A549 (cell line): ENCODE measurements at regions not wholly inside any gene's neighbourhood (a gene's known extent, or its start where the extent isn't known, plus 50 kb on each side); places are given as distances from the start of the nearest gene placed in this dataset.

Source experiments
- ATAC-seq, 2 experiments: fragments of 200-7000 bp in 1 of 2; fragments of >200 bp in 1 of 2; cut with Nextera tagmentation in 1 of 2; cut with Tn5 transposase in 1 of 2; 3 replicates each; pipeline versions ENCODE4 v1.8.0 to v1.9.1; 2018 to 2020; ENCODE audit warnings: mild to moderate bottlenecking in 1 of 2, moderate library complexity in 1 of 2
- CTCF ChIA-PET: fragments of 300-600 bp; sonication (Branson Sonifier 250); formaldehyde crosslinking; extraction: SDS; loops from one replicate; lab custom pipeline; 2021; ENCODE audit warnings: antibody characterized with exemption, inconsistent platforms; lab: Yijun Ruan, JAX
- POLR2A ChIA-PET: fragments of 350-600 bp; formaldehyde crosslinking; extraction: SDS; loops from one replicate; lab custom pipeline; 2021; ENCODE audit warnings: antibody characterized with exemption, inconsistent platforms; lab: Yijun Ruan, JAX
- DNase-seq, 2 experiments: peaks; one replicate each; pipeline versions ENCODE4 v3.0.0 to v3.0.0-alpha.2; 2011 to 2016; ENCODE audit warnings: low read depth in 1 of 2, low spot score in 1 of 2
- FAIRE-seq: peaks from 2 replicates; lab custom pipeline; 2011; peaks lifted over from hg19 to GRCh38; lab: Jason Lieb, UNC
- H3K27ac ChIP-seq, 2 experiments: fragments of >200 bp; sonication (Bioruptor Twin); formaldehyde crosslinking; 3 replicates each; pipeline ENCODE4 v1.5.1; 2016 to 2017
- H3K4me1 ChIP-seq: fragments of >200 bp; sonication (Bioruptor Twin); formaldehyde crosslinking; 3 replicates; pipeline ENCODE4 v1.6.1; 2016
- H3K4me2 ChIP-seq: fragments of >200 bp; sonication (Bioruptor Twin); formaldehyde crosslinking; 3 replicates; pipeline ENCODE4 v1.6.1; 2016
- H3K4me3 ChIP-seq: fragments of >200 bp; sonication (Bioruptor Twin); formaldehyde crosslinking; 3 replicates; pipeline ENCODE4 v1.5.1; 2016
- H3K9me3 ChIP-seq: fragments of >200 bp; sonication (Bioruptor Twin); formaldehyde crosslinking; 3 replicates; pipeline ENCODE4 v1.6.1; 2016
- CBX8 ChIP-seq: fragments of 200-600 bp; sonication (generic); IDR thresholded peaks from 2 replicates; pipeline ENCODE4 v1.6.1; 2016
- CEBPB ChIP-seq, 2 experiments: fragments of >200 bp in 1 of 2; sonication (Bioruptor Twin) in 1 of 2; formaldehyde crosslinking in 1 of 2; IDR thresholded peaks; 2 replicates each; pipeline ENCODE4 v1.6.1; 2012 to 2016
- CHD2 ChIP-seq: fragments of 150-350 bp; IDR thresholded peaks from 2 replicates; pipeline ENCODE4 v1.6.1; 2014; ENCODE audit warnings: low read length; ENCODE audit not compliant: partially characterized antibody
- CHD4 ChIP-seq: fragments of 200-600 bp; sonication (generic); IDR thresholded peaks from 2 replicates; pipeline ENCODE4 v1.6.1; 2016; ENCODE audit warnings: antibody characterized with exemption, mild to moderate bottlenecking, borderline replicate concordance
- EHMT2 ChIP-seq: fragments of 200-600 bp; sonication (generic); IDR thresholded peaks from 2 replicates; pipeline ENCODE4 v1.6.1; 2016; ENCODE audit warnings: antibody characterized with exemption, low read depth, mild to moderate bottlenecking, moderate library complexity
- EP300 ChIP-seq, 2 experiments: fragments of >200 bp; sonication (Bioruptor Twin); formaldehyde crosslinking; IDR thresholded peaks; 2 replicates in 1 of 2; 3 replicates in 1 of 2; pipeline ENCODE4 v1.6.1; 2016 to 2017
- FOSB ChIP-seq: fragments of 250-450 bp; sonication (Bioruptor Pico); IDR thresholded peaks from 2 replicates; pipeline ENCODE4 v1.5.0; 2020; ENCODE audit warnings: mild to moderate bottlenecking, moderate library complexity
- FOSL2 ChIP-seq, 2 experiments: fragments of 450-650 bp in 1 of 2; fragments of >200 bp in 1 of 2; sonication (Bioruptor Twin) in 1 of 2; formaldehyde crosslinking; IDR thresholded peaks; 2 replicates each; pipeline versions ENCODE4 v1.5.0 to v1.6.1; 2016 to 2020; ENCODE audit warnings: mild to moderate bottlenecking in 1 of 2, moderate library complexity in 1 of 2
- FOXS1 ChIP-seq: fragments of 250-450 bp; sonication (Bioruptor Pico); IDR thresholded peaks from 2 replicates; pipeline ENCODE4 v1.5.0; 2020; ENCODE audit warnings: mild to moderate bottlenecking, moderate library complexity
- HDAC2 ChIP-seq: fragments of 200-600 bp; sonication (generic); IDR thresholded peaks from 2 replicates; pipeline ENCODE4 v1.6.1; 2016
- HEYL ChIP-seq: fragments of 250-450 bp; sonication (Bioruptor Pico); IDR thresholded peaks from 2 replicates; pipeline ENCODE4 v1.8.0; 2021; ENCODE audit warnings: mild to moderate bottlenecking, moderate library complexity
- JUN ChIP-seq, 2 experiments: fragments of >200 bp; sonication (Bioruptor Twin); formaldehyde crosslinking; IDR thresholded peaks; 2 replicates in 1 of 2; 3 replicates in 1 of 2; pipeline ENCODE4 v1.6.1; 2016 to 2017
- MAFK ChIP-seq: fragments of 450-650 bp; IDR thresholded peaks from 2 replicates; pipeline ENCODE4 v1.6.1; 2014; ENCODE audit not compliant: partially characterized antibody
- MAZ ChIP-seq: fragments of 150-350 bp; IDR thresholded peaks from 2 replicates; pipeline ENCODE4 v1.6.1; 2014; ENCODE audit warnings: antibody characterized with exemption, low read depth, low read length, borderline replicate concordance
- MYC ChIP-seq: IDR thresholded peaks from 2 replicates; pipeline ENCODE4 v1.6.1; 2012; ENCODE audit warnings: mild to moderate bottlenecking, inconsistent platforms, low read length, improper control_type of control experiment, borderline replicate concordance
- NFE2L2 ChIP-seq: fragments of 150-350 bp; conservative IDR thresholded peaks from 2 replicates; pipeline ENCODE4 v1.6.1; 2014; ENCODE audit warnings: low read length
- NR3C1 ChIP-seq: fragments of >200 bp; sonication (Bioruptor Twin); formaldehyde crosslinking; IDR thresholded peaks from 3 replicates; pipeline ENCODE4 v1.6.1; 2017
- POLR2AphosphoS2 ChIP-seq: conservative IDR thresholded peaks from 2 replicates; pipeline ENCODE4 v1.6.1; 2012; ENCODE audit warnings: low read length, improper control_type of control experiment, inconsistent platforms
- RFX5 ChIP-seq: fragments of 450-650 bp; IDR thresholded peaks from 2 replicates; pipeline ENCODE4 v1.7.1; 2014; ENCODE audit warnings: antibody characterized with exemption, mild to moderate bottlenecking, moderate library complexity
- SREBF2 ChIP-seq: fragments of 450-650 bp; IDR thresholded peaks from 2 replicates; pipeline ENCODE4 v1.6.1; 2014; ENCODE audit warnings: mild to moderate bottlenecking, moderate library complexity
- TFCP2L1 ChIP-seq: fragments of 250-450 bp; sonication (Bioruptor Pico); IDR thresholded peaks from 2 replicates; pipeline ENCODE4 v1.5.0; 2021; ENCODE audit warnings: mild to moderate bottlenecking
- ZSCAN20 ChIP-seq: fragments of 250-450 bp; sonication (Bioruptor Pico); IDR thresholded peaks from 2 replicates; pipeline ENCODE4 v1.8.0; 2022; ENCODE audit warnings: mild to moderate bottlenecking, moderate library complexity
- WGBS: methylation state at CpG from one replicate; pipeline ENCODE4 v1.1.6; 2017; ENCODE audit errors: missing lambda C conversion rate; 5-methylcytosine and 5-hydroxymethylcytosine counted together
- TF ChIP-seq, protein P1 (sequence below): fragments of 250-450 bp; sonication (Bioruptor Pico); IDR thresholded peaks from 2 replicates; pipeline ENCODE4 v1.5.0; 2021; ENCODE audit warnings: mild to moderate bottlenecking, moderate library complexity, borderline replicate concordance
- TF ChIP-seq, protein P2 (sequence below): fragments of >200 bp; sonication (Bioruptor Twin); formaldehyde crosslinking; IDR thresholded peaks from 2 replicates; pipeline ENCODE4 v1.6.1; 2016
- TF ChIP-seq, protein P3 (sequence below): fragments of >200 bp; sonication (Bioruptor Twin); formaldehyde crosslinking; IDR thresholded peaks from 3 replicates; pipeline ENCODE4 v1.5.1; 2016

DNA sequence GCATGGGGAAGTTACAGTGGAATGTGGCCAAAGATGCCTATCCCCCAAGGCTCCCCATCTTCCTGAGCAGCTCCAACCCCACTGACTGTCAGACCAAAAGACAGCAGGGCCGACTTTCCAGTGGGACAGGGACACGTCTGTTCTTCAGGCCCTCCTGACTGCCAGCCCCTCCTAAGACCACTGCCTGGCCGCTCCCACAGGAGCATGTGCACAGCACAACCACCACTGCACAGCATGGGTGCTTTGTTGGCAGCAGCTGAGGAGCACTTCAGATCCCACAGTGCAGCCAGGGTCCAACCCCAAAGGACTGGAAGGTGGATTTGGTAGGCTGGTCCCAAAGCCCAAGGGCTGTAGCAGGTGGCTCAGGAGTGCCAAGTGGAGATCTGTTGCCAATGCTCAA, 648.3 kb upstream of the BRINP3 start:
- no peak for FAIRE-seq
- no peak overlapping the region for H3K4me3 ChIP-seq
- no peak for ATAC-seq
- H3K27ac ChIP-seq = no peak overlapping the region
- H3K4me2 ChIP-seq = no peak overlapping the region
- peaks cover 8% of the 10 kb centered on the region; the same call in 1 of the 3 replicates for H3K9me3 ChIP-seq
- CTCF ChIA-PET = no interaction called here
- DNase-seq = no peak
- POLR2A ChIA-PET = no interaction called here
- WGBS = no CpG with 5 or more reads among the region's 3 CpGs
- no peaks in the 10 kb centered on the region for H3K4me1 ChIP-seq
- TF ChIP-seq FOSB (CRISPR knock-in tag) = no peak
- TF ChIP-seq FOSL2 (IDR thresholded peaks at IDR 0.05) = no peak
- TF ChIP-seq FOSL2 (CRISPR knock-in tag; IDR thresholded peaks at IDR 0.05) = no peak
- no peak for TF ChIP-seq NFE2L2
- TF ChIP-seq RFX5 = no peak
- TF ChIP-seq, protein P1, sequence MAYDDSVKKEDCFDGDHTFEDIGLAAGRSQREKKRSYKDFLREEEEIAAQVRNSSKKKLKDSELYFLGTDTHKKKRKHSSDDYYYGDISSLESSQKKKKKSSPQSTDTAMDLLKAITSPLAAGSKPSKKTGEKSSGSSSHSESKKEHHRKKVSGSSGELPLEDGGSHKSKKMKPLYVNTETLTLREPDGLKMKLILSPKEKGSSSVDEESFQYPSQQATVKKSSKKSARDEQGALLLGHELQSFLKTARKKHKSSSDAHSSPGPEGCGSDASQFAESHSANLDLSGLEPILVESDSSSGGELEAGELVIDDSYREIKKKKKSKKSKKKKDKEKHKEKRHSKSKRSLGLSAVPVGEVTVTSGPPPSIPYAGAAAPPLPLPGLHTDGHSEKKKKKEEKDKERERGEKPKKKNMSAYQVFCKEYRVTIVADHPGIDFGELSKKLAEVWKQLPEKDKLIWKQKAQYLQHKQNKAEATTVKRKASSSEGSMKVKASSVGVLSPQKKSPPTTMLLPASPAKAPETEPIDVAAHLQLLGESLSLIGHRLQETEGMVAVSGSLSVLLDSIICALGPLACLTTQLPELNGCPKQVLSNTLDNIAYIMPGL (CRISPR knock-in tag) = no peak
- TF ChIP-seq, all 56 proteins: peak for 0

DNA sequence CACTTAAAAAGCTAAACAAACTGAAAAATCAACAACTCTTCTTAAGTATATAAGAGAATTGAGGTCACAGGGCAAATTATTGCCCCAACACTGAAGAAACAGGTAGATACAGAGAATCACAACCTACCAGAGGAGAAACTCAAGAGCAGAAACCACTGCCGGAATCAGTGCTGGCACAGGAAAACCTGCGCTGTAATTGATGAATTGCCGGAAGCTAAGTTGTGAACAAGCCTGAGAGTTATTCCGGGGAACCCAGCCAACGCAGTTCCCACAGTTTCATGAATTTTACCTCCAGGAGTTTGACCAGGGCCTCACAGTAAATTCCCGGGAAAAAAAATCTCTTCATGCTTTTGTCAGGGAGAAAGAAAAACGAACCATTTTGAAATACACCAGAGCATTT, 657.1 kb upstream of the BRINP3 start:
- Histone ChIP-seq H3K4me1 (no peaks in the 10 kb centered on the region), H3K4me2 (no peak overlapping the region)
- CTCF ChIA-PET = no interaction called here
- no peak for FAIRE-seq
- TF ChIP-seq MAFK (no peak), POLR2AphosphoS2 (no peak), NR3C1 (no peak), JUN (IDR thresholded peaks at IDR 0.05) (no peak), ZSCAN20 (CRISPR knock-in tag) (no peak), CHD2 (no peak), CBX8 (no peak), TFCP2L1 (CRISPR knock-in tag) (no peak), EHMT2 (no peak)
- TF ChIP-seq, protein P2, sequence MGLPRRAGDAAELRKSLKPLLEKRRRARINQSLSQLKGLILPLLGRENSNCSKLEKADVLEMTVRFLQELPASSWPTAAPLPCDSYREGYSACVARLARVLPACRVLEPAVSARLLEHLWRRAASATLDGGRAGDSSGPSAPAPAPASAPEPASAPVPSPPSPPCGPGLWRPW = no peak
- TF ChIP-seq, all 56 proteins: peak for 0
- H3K27ac ChIP-seq = no peak overlapping the region
- ATAC-seq (no peak), DNase-seq (no peak)
- POLR2A ChIA-PET = no interaction called here
- 24% methylated on average over 7 of the region's 7 CpGs for WGBS
- no peaks in the 10 kb centered on the region for H3K9me3 ChIP-seq
- no peak overlapping the region for H3K4me3 ChIP-seq

DNA sequence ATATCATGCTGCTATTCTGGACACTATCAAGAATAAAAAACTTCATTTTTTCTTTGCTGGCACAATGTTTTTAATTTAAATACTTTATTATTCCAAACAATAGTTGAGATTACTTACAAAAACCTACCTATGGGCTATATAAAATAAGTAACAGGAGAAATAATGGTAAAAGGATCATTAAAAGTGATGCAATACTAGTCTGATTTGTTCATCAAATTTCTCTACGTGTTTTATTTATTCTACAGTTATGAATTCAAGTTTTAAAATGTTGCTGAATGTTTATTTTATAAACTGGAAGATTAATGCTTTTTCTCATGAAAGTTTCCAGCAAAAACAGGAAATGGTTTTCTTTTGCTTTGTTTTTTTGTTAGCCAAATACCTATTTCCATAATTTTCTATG, 662.4 kb upstream of the BRINP3 start:
- DNase-seq (no peak), ATAC-seq (no peak), FAIRE-seq (no peak)
- Histone ChIP-seq H3K27ac (no peak overlapping the region), H3K4me2 (no peak overlapping the region), H3K4me3 (no peak overlapping the region), H3K9me3 (no peaks in the 10 kb centered on the region), H3K4me1 (no peaks in the 10 kb centered on the region)
- TF ChIP-seq MAZ (no peak), ZSCAN20 (CRISPR knock-in tag) (no peak), FOSL2 (IDR thresholded peaks at IDR 0.05) (no peak), FOSL2 (CRISPR knock-in tag; IDR thresholded peaks at IDR 0.05) (no peak), RFX5 (no peak)
- TF ChIP-seq, protein P1 (CRISPR knock-in tag) = no peak
- WGBS = 27% methylated on average over 1 of the region's 1 CpG
- CTCF ChIA-PET = no interaction called here
- POLR2A ChIA-PET = no interaction called here

DNA sequence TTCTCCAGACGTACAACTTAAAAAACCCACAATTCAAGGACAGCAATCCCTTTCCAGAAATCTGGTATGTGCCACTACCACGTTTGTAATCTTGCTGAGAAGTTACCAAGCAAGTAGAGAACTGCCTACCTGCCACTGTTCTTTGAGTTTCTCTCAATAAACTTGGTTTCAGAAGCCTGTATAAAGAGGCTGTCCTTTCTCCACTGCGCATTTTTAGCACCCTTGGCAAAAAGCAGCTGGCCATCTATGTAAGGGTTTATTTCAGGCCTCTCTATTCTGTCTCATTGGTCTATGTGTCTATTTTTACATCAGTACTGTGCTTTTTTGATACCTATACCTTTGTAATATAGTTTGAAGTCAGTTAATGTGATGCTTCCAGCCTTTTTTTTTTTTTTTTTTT, 665.1 kb upstream of the BRINP3 start:
- POLR2A ChIA-PET = no interaction called here
- 38% methylated on average over 3 of the region's 3 CpGs for WGBS
- FAIRE-seq = no peak
- TF ChIP-seq EHMT2 (no peak), EP300 (IDR thresholded peaks at IDR 0.05) (no peak), MYC (no peak), CEBPB (IDR thresholded peaks at IDR 0.05) (no peak), HEYL (CRISPR knock-in tag) (no peak), FOXS1 (no peak), SREBF2 (no peak), HDAC2 (no peak), CHD4 (no peak)
- TF ChIP-seq, protein P3, sequence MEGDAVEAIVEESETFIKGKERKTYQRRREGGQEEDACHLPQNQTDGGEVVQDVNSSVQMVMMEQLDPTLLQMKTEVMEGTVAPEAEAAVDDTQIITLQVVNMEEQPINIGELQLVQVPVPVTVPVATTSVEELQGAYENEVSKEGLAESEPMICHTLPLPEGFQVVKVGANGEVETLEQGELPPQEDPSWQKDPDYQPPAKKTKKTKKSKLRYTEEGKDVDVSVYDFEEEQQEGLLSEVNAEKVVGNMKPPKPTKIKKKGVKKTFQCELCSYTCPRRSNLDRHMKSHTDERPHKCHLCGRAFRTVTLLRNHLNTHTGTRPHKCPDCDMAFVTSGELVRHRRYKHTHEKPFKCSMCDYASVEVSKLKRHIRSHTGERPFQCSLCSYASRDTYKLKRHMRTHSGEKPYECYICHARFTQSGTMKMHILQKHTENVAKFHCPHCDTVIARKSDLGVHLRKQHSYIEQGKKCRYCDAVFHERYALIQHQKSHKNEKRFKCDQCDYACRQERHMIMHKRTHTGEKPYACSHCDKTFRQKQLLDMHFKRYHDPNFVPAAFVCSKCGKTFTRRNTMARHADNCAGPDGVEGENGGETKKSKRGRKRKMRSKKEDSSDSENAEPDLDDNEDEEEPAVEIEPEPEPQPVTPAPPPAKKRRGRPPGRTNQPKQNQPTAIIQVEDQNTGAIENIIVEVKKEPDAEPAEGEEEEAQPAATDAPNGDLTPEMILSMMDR = no peak
- TF ChIP-seq, protein P1 (CRISPR knock-in tag) = no peak

More for the DNA sequence above, 665.1 kb upstream of the BRINP3 start:
- CTCF ChIA-PET = no interaction called here
- no peak for ATAC-seq
- DNase-seq = no peak
- Histone ChIP-seq H3K27ac (no peak overlapping the region), H3K9me3 (no peaks in the 10 kb centered on the region), H3K4me2 (no peak overlapping the region), H3K4me1 (no peaks in the 10 kb centered on the region), H3K4me3 (no peak overlapping the region)
